ENCODE measurements at regions not wholly inside any gene's neighbourhood (a gene's known extent, or its start where the extent isn't known, plus 50 kb on each side); places are given as distances from the start of the nearest gene placed in this dataset.

DNA sequence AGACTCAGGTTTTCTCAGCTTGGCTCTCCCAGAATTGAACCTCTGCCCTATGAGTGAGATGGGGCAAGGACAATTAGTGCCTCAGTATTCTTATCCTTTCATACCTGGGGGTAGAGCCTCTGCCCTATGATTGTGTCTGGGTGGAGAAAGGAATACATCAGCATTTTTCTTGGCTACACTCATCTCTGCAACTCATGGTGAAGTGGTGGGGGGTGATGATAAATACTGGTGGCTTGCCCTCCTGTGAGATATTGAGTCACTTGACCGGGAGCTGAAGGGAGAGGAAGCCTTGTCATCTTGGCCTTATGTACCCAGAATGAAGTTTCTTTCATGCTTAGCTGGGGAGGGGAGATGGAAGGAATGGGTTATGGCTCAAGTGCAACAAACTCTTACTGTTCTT is 71.3 kb upstream of the ENOX2 start:
- DNase-seq, result no peak

GRCh38 chrX:130975947-130976346 is 72.9 kb upstream of the ENOX2 start:
- peak; percentile 54 for DNase-seq

DNA sequence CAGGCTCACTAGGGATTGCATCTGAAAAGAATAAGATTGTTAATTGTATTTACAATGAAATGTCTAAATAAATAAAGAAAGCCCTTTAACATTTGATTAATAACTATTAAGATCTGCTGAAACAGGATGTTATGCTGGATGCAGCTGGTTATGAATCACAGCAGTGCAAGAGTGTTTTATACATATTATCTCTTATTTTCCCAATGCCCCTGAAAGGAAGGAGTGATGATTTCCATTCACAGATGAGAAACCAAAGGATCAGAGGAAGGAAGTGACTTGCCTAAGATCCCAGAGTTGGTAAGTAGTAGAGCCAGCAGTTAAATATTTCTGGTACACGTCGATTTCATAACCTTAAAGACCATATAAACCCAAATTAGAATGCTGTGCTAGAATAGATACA is 76.3 kb upstream of the ARHGAP36 start:
- DNase-seq, result no peak

GRCh38 chrX:130984782-130985181 is 73.4 kb upstream of the ARHGAP36 start:
- no peak for DNase-seq

DNA sequence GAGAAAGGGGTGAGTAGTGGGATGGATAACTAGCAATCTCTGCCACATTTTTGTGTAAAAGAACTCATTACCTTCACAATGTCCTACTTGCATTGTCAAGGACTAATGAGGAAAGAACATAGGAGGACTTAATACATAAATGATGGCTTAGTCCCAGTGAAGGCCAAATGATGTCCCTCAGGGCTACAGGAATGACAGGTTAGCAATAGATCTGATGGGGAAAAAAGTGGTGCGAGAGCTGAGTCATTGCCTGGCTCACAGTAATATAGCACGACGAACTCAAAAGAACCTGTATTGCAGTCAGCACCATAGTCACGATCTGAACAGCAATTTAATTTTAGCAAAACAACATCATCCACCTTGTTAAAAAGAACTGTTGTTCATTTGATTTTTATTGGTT is 70.9 kb upstream of the ARHGAP36 start:
- DNase-seq, result no peak

- DNase-seq, result no peak
Observed at GRCh38 chrX:130990723-130991122, 67.4 kb upstream of the ARHGAP36 start.

DNA sequence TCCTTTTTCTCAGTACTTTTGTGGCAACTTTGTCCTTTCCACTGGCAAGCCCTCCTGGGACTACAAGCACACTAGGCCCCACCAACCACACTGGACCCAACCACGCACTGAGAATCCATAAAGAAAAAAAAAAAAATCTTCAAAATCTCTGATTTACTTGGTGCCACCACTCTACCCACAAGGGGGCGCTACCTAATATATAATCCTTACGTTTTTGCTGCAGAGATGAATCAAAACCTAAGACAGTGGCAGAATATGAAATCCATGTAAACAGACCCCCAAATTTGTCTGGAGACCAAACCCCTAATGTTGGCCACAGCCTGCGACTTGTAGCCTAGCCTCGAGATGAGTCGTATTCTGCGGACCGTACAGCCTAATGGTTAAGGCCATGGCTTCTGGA is 63.5 kb upstream of the ARHGAP36 start:
- DNase-seq, result peak; percentile 35

DNA sequence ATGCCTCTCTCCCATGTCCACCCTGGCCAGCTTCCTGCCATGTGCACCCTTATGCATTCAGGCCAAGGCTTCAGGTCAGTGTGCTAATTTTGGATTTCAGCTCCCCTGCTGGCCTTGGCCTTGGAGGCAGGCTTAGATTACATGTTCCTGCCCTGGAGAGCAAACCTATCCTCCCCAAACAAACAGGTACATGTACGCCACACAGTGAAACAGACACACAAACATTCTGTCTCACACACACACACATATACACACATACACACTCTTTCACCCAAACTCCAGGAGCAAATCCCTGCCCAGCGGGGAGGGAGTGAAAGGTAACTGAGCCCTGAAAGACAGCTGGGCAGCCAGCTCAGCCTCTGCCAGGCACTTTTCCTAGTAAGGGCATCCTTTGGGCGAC is 62.7 kb upstream of the ARHGAP36 start:
- no peak for DNase-seq

- no peak for DNase-seq
Observed at GRCh38 chrX:130997314-130997713, 60.8 kb upstream of the ARHGAP36 start.

- no peak for DNase-seq
Observed at GRCh38 chrX:130999360-130999759, 58.8 kb upstream of the ARHGAP36 start.

Data from NCI-H2227 treated with DMSO at 0.1 percent for 48 hours (cell line).